Stomach (tissue), 8 donors: ENCODE measurements at regions not wholly inside any gene's neighbourhood (a gene's known extent, or its start where the extent isn't known, plus 50 kb on each side); places are given as distances from the start of the nearest gene placed in this dataset.

ENCODE experiments used
- DNase-seq, 2 donors: peaks; one replicate each; pipeline versions ENCODE4 v3.0.0 to v3.0.0-alpha.2; 2013 to 2019
- H3K27ac ChIP-seq, 5 donors: fragments of 200-600 bp in 4 of 5; sonication (generic) in 4 of 5; one replicate each; pipeline ENCODE4 v1.5.1; 2013 to 2019; ENCODE audit warnings: mild to moderate bottlenecking in 1 of 5, moderate library complexity in 1 of 5
- H3K27me3 ChIP-seq, 3 donors: fragments of 200-600 bp; sonication (generic); one replicate each; pipeline ENCODE4 v1.5.1; 2017 to 2019; ENCODE audit warnings: mixed run types in 1 of 3
- H3K36me3 ChIP-seq, 4 donors: fragments of 200-600 bp; sonication (generic); 1 replicate in 3 of 4; 2 replicates in 1 of 4; pipeline ENCODE4 v1.5.1; 2016 to 2019
- H3K4me1 ChIP-seq, 4 donors: fragments of 200-600 bp; sonication (generic); one replicate each; pipeline ENCODE4 v1.5.1; 2016 to 2019
- H3K4me3 ChIP-seq, 4 donors: fragments of 200-600 bp; sonication (generic) in 3 of 4; one replicate each; pipeline ENCODE4 v1.5.1; 2016 to 2019; ENCODE audit warnings: mild to moderate bottlenecking in 1 of 4
- H3K9me3 ChIP-seq, 4 donors: fragments of 200-600 bp; sonication (generic); one replicate each; pipeline ENCODE4 v1.5.1; 2016 to 2019
- EP300 ChIP-seq: sonication (generic); formaldehyde crosslinking; IDR thresholded peaks from one replicate; pipeline ENCODE4 v1.6.1; 2017; ENCODE audit warnings: antibody characterized with exemption
- POLR2A ChIP-seq, 4 donors: fragments of 450-650 bp; IDR thresholded peaks; one replicate each; pipeline ENCODE4 v1.6.1; 2016; ENCODE audit warnings: antibody characterized with exemption in 4 of 4, control low read depth in 2 of 4, mild to moderate bottlenecking in 1 of 4, moderate library complexity in 1 of 4
- POLR2AphosphoS5 ChIP-seq, 3 donors: sonication (generic); formaldehyde crosslinking; IDR thresholded peaks; one replicate each; pipeline ENCODE4 v1.6.1; 2016; ENCODE audit warnings: antibody characterized with exemption in 3 of 3
- WGBS, 5 donors: extraction: QIAGEN DNeasy Blood & Tissue Kit in 3 of 5; methylation state at CpG; one replicate each; pipeline versions ENCODE4 v1.1.5 to v1.1.7; 2013 to 2018; 5-methylcytosine and 5-hydroxymethylcytosine counted together
- intact Hi-C: fragments of 100-400 bp; cut with DNase I; formaldehyde crosslinking; loops from one replicate; pipeline ENCODE4 v1.15.1; 2023; ENCODE audit warnings: low total_unique reads
- TF ChIP-seq, protein P1 (sequence below), 7 experiments: fragments of 450-650 bp in 4 of 7; fragments of 200-600 bp in 3 of 7; sonication (generic) in 3 of 7; IDR thresholded peaks; one replicate each; pipeline ENCODE4 v1.5.1; 2016 to 2019; ENCODE audit warnings: antibody characterized with exemption in 7 of 7, control low read depth in 2 of 7, mild to moderate bottlenecking in 1 of 7
- donor health status: healthy with polysubstance abuse.
- donor health status: Bipolar disorder and iron deficiency.
- donor health status: healthy.

DNA sequence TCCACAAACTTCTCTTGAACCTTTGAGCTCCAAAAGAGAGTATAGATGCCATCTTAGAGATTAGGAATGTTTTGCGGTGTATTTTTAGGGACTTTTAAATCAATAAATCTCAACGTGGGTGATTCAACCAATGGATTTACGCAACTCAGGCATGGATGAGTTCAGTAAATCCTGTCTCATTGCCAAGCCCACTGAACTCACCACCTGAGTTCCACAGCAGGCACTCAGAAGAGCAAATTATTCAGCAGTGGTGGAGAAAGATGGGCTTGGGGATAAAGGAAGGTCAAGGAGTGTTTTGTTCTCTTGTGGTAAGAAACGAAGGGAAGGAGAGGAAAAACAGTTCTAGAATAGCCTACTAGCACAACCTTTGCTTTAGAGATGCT lies 68.7 kb upstream of the HMGA2 start:
- Histone ChIP-seq H3K4me1 (no peaks in the 10 kb centered on the region), H3K27ac (no peak overlapping the region), H3K4me3 (no peak overlapping the region), H3K9me3 (no peaks in the 10 kb centered on the region), H3K27me3 (peaks cover 0 to 22% (median 0%) of the 10 kb centered on the region in 3 donors), H3K36me3 (no peaks in the 10 kb centered on the region)
- TF ChIP-seq POLR2A (IDR thresholded peaks at IDR 0.05) (no peak), EP300 (no peak), POLR2AphosphoS5 (IDR thresholded peaks at IDR 0.05) (no peak)
- TF ChIP-seq, protein P1, sequence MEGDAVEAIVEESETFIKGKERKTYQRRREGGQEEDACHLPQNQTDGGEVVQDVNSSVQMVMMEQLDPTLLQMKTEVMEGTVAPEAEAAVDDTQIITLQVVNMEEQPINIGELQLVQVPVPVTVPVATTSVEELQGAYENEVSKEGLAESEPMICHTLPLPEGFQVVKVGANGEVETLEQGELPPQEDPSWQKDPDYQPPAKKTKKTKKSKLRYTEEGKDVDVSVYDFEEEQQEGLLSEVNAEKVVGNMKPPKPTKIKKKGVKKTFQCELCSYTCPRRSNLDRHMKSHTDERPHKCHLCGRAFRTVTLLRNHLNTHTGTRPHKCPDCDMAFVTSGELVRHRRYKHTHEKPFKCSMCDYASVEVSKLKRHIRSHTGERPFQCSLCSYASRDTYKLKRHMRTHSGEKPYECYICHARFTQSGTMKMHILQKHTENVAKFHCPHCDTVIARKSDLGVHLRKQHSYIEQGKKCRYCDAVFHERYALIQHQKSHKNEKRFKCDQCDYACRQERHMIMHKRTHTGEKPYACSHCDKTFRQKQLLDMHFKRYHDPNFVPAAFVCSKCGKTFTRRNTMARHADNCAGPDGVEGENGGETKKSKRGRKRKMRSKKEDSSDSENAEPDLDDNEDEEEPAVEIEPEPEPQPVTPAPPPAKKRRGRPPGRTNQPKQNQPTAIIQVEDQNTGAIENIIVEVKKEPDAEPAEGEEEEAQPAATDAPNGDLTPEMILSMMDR (IDR thresholded peaks at IDR 0.05) = no peak
- WGBS, 5 donors = 41 to 68% (median 61%) methylated on average over 4 of the region's 4 CpGs
- no peak for DNase-seq
- intact Hi-C loops = no loop called here

DNA sequence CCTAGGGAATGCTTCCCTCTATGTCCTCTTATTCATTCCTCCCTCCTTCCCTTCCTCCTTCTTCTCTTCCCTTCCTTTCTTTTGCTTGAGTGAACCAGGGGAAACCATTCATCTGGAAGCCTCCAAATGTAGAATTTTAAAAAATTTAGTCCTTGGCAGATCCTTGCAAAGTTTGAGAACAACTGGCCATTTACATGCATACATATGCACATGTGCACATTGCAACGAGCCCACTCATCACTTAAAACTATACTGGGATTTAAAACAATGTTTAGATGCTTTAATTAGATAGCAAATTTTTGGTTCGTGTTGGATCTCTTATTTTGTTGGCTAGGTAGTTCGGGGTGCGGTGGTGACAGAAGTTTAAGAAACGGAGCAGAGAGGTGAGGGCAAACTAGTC lies 68.0 kb upstream of the HMGA2 start:
- TF ChIP-seq, protein P1 (IDR thresholded peaks at IDR 0.05) = no peak
- TF ChIP-seq POLR2A (IDR thresholded peaks at IDR 0.05) (no peak), EP300 (no peak), POLR2AphosphoS5 (IDR thresholded peaks at IDR 0.05) (no peak)
- no peak for DNase-seq
- no peaks in the 10 kb centered on the region for H3K36me3 ChIP-seq
- no peak overlapping the region for H3K27ac ChIP-seq
- no peak overlapping the region for H3K4me3 ChIP-seq
- WGBS, 5 donors = 85 to 91% (median 90%) methylated on average over 5 of the region's 5 CpGs
- no peaks in the 10 kb centered on the region for H3K9me3 ChIP-seq
- no peaks in the 10 kb centered on the region for H3K4me1 ChIP-seq
- intact Hi-C loops = no loop called here
- H3K27me3 ChIP-seq = peaks cover 0 to 22% (median 0%) of the 10 kb centered on the region in 3 donors

DNA sequence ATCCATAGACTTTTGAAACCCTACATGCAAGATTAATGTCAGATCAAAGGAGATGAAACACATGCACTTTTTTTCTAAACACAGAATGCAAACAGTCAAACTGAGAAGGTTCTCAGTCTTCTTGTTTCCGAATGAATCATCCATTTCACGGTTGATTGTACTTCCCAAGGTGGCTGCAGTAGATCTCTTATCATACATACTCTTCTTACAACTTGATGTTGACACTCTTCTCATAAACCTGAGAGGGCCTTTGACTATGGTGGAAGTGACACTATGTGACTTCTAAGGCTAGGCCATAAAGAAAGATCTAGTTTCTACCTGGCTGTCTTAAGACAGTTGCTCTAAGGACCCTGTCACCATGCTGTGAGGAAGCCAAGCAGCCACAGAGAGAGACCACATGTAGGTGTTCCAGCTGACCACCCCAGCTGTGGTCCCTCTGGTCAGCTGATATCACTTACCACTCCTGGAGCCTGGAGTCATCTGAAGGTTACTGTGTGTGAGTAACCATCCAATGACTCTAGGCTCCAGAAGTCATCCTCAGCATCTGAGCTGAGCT lies 67.2 kb upstream of the HMGA2 start:
- Histone ChIP-seq H3K4me1 (no peaks in the 10 kb centered on the region), H3K4me3 (no peak overlapping the region), H3K27me3 (peaks cover 0 to 22% (median 0%) of the 10 kb centered on the region in 3 donors), H3K27ac (no peak overlapping the region), H3K9me3 (no peaks in the 10 kb centered on the region), H3K36me3 (no peaks in the 10 kb centered on the region)
- 28 to 56% (median 47%) methylated on average over 2 of the region's 2 CpGs for WGBS, 5 donors
- TF ChIP-seq, protein P1 (IDR thresholded peaks at IDR 0.05) = no peak
- TF ChIP-seq POLR2AphosphoS5 (IDR thresholded peaks at IDR 0.05) (no peak), POLR2A (IDR thresholded peaks at IDR 0.05) (no peak), EP300 (no peak)
- no peak for DNase-seq
- intact Hi-C loops = no loop called here

DNA sequence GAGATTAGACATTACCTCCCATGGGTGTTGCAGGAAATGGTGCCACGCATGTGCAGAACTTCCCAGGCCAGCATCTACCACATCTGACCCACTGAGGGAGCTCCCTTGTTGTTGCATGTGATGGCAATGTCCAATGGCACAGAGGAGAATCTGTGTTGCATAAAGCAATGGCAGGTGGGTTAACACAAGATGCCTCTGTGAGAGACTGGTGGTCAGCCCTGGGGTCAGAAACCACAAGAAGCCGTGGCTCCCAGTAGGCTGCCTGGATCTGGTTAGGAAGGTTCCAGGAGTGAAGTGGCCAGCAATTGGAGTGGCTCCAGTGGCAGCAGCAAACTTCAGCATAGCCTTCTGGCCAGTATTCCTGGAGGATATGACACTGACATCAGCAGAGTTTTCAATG lies 65.9 kb upstream of the HMGA2 start:
- 73 to 92% (median 89%) methylated on average over 2 of the region's 2 CpGs for WGBS, 5 donors
- Histone ChIP-seq H3K4me1 (no peaks in the 10 kb centered on the region), H3K36me3 (no peaks in the 10 kb centered on the region), H3K27me3 (peaks cover 0 to 22% (median 0%) of the 10 kb centered on the region in 3 donors), H3K27ac (no peak overlapping the region), H3K9me3 (no peaks in the 10 kb centered on the region), H3K4me3 (no peak overlapping the region)
- no peak for DNase-seq
- TF ChIP-seq POLR2AphosphoS5 (IDR thresholded peaks at IDR 0.05) = no peak
- TF ChIP-seq, protein P1 (IDR thresholded peaks at IDR 0.05) = no peak
- TF ChIP-seq EP300 = no peak
- TF ChIP-seq POLR2A (IDR thresholded peaks at IDR 0.05) = no peak
- intact Hi-C loops = no loop called here
